ENCODE measurements at regions not wholly inside any gene's neighbourhood (a gene's known extent, or its start where the extent isn't known, plus 50 kb on each side); places are given as distances from the start of the nearest gene placed in this dataset.
"Not testable (repeated sequence)": the region's sequence is repeated elsewhere in the genome, so short reads cannot be mapped to it uniquely, and the experiment has no call there.

DNA sequence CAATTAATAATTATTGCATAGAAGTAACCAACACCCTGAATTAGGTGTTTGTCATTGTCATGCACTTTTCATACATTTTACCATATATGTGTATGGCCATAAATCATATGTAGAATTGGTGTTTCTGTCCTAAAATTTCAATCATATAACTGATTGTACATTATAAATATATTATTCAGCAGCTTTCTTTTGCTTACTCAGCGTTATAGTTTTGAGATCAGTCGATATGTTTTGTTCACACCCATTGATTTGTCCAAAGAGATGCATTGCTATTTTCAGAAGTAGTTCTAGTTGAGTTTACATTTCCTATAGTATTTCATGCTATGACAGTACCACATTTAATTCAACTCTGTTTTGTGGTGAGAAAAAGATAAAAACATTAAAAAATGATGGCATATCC is 50.5 kb upstream of the PARP4 start:
- ATAC-seq (no peak), DNase-seq (ENCODE audit: low spot score) (no peak)

DNA sequence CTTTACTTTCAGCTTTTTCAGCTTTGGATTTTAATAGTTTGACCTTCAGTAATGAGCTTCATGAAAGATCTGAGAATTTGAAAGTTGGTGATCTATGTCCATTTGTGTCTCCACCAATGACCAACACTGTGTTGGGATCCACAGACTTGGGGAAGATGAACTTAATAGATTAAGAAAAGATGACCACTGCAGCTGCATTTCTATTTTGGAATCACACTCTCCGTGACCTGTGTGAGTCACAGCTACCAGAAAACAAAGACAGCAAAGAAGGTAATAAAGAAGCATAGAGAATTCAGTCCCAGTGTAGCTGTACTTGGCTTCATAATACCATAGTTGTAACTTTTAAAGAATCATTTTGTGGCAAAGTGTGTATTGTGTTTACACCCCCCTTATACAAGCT is 51.4 kb upstream of the PARP4 start:
- not testable (repeated sequence) for ATAC-seq

DNA sequence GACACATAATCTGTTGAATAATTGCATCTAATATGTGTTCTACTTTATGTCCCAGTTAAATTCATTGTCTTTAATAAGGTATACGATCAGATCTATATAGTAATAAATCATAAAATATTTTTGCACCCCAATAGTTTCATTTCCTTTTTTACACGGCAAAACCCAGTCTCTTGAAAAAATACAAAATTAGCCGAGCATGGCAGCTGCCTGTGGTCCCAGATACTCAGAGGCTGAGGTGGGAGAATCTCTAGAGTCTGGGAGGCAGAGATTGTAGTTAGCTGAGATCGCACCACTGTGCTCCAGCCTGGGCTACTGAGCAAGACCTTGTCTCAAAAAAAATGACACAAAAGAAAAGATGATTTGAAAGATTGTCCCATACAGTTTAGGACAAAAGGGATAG is 52.3 kb upstream of the PARP4 start:
- no peak for ATAC-seq
- no peak for DNase-seq (ENCODE audit: low spot score)

More for the DNA sequence above, 51.4 kb upstream of the PARP4 start:
- DNase-seq (ENCODE audit: low spot score) = not testable (repeated sequence)

- ATAC-seq = not testable (repeated sequence)
These were observed 55.0 kb upstream of the PARP4 start for GRCh38 chr13:24567593-24567992.

DNA sequence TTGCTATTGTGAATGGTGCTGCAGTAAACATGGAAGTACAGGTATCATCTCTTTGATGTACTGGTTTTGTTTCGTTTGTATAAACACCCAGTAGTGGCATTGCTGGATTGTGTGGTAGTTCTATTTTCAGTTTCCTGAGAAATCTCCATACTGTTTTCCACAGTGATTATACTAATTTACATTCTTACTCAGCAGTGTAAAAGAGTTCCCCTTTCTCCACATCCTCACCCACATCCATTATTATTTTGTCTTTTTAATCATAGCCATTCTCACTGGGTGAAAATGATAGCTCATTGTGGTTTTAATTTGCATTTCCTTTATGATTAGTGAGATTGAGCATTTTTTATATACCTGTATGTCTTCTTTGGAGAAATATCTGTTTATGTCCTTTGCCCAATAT is 62.3 kb upstream of the PARP4 start:
- no peak for DNase-seq (ENCODE audit: low spot score)
- no peak for ATAC-seq

More at GRCh38 chr13:24567593-24567992, 55.0 kb upstream of the PARP4 start:
- not testable (repeated sequence) for DNase-seq (ENCODE audit: low spot score)

DNA sequence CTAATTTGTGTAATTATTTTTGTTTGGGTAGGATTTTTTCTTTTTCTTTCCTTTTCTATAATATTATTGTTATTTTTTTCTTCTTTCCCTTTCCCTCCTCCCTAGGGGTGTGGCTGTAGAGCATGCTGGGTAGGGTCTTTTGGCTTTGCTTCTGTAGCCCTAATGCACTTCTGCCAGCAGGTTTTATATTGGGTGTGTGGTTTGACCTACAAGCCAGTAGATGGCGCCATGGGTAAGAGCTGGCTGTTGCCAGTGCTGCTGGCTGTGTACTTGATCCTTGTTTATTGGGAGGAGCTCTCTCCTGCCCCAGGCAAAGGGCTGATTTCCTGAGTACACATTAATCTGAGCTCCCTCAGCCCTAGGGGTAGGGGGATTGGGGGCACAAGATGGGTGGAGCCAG is 67.7 kb upstream of the PARP4 start:
- DNase-seq (ENCODE audit: low spot score) = not testable (repeated sequence)
- ATAC-seq = peak; percentile 26

GRCh38 chr13:24581578-24581977 is 69.0 kb upstream of the PARP4 start:
- DNase-seq (ENCODE audit: low spot score); ATAC-seq: not testable (repeated sequence)

DNA sequence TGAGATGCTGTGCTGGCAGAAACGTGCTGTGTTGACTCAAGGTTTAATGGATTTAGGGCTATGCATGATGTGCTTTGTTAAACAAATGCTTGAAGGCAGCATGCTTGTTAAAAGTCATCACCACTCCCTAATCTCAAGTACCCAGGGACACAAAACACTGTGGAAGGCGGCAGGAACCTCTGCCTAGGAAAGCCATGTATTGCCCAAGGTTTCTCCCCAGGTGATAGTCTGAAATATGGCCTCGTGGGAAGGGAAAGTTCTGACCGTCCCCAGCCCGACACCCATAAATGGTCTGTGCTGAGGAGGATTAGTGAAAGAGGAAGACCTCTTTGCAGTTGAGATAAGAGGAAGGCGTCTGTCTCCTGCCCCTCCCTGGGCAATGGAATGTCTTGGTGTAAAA is 79.1 kb upstream of the PARP4 start:
- DNase-seq (ENCODE audit: low spot score); ATAC-seq: not testable (repeated sequence)

DNA sequence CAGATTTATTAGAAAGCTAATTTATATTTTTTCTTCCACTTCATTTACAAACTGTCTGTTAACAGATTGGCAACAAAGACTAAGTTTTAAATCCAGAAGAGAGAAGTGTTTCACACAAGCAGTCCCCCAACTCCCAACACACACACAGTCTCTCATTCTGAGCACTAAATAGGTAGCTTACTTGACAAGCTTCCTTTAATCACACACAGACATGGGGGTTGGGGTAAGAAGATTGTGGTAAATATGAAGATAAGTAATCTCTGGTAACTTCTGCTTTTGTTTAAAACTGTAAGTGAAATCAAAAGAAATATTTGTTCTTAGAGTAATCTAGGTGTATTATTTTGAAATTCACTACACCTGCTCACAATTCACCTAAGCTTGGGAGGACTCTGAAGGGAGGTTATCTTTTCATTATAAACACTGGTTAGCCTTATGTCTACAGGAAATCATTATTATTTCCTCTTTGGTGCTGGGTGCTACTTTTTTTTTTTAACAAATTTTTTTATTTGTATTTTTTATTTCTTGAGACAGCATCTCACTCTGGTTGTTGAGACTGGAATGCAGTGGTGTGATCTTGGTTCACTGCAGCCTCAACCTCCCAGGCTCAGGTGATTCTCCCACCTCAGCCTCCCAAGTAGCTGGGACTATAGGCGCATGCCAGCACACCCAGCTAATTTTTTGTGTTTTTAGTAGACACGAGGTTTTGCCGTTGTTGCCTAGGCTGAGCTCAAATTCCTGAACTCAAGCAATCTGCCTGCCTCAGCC is 82.1 kb upstream of the ATP12A start:
- not testable (repeated sequence) for DNase-seq (ENCODE audit: low spot score); ATAC-seq

DNA sequence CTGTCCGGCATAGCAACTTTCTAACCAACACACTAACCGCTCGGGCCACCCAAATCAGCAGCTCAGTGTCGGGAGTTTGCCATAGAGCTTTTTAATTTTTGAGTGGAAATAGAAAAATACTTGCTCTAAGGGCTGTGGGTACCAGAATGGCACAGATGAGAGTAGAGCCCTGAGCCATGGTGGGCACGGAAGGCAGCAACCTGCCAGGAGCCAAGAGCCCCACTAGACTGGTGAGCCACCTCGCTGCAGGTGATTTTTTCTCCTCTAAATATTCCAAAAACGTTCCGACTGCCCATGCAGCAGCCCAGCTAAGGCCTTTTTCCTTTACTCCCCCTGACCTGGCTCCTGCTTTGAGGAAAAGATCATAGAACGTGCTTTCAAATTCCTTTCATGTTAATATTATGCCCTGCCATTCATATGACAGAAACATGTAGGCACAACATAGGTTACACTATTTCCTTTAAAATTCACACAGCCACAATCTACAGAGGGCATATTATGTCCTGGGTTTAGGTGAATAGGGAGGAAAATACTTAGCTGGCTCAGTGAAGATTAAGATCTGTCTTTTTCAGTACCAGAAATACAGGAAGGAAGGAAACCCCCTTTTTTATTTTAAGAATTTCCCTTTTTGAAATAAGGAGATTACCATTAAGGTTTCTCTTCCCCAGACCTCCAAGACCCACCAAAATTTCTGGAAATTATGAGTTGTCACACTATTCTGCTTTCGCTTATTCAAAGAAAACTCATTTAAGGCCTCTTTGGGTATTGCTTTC is 81.0 kb upstream of the ATP12A start:
- ATAC-seq; DNase-seq (ENCODE audit: low spot score): not testable (repeated sequence)

GRCh38 chr13:24605923-24606372 is 74.3 kb upstream of the ATP12A start:
- ATAC-seq = peak; percentile 83
- DNase-seq (ENCODE audit: low spot score) = no peak

- ATAC-seq = no peak
These were observed 73.6 kb upstream of the ATP12A start for GRCh38 chr13:24606486-24607170.

DNA sequence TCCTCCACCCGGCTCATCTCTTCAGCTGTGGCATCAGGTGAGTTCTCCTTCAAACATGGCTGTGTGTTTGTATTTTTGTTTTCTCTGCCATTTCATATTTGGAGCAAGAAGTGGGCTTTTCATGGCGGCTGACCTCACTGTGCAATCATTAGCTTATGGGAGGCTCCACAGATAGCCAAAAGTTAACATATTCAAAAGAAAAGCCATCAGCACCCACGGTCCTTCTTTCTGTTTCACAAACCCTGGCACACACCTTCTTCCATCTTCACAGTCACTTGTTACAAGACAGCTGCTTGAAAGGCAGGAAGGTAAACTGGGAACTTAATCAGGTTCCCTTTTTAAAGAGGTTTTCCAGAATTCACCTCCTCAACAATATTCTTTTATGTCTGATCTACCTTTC is 69.3 kb upstream of the ATP12A start:
- ATAC-seq (no peak), DNase-seq (ENCODE audit: low spot score) (no peak)

More at GRCh38 chr13:24606486-24607170, 73.6 kb upstream of the ATP12A start:
- DNase-seq (ENCODE audit: low spot score) = no peak

GRCh38 chr13:24612726-24613125 is 67.5 kb upstream of the ATP12A start:
- no peak for ATAC-seq
- DNase-seq (ENCODE audit: low spot score) = no peak

DNA sequence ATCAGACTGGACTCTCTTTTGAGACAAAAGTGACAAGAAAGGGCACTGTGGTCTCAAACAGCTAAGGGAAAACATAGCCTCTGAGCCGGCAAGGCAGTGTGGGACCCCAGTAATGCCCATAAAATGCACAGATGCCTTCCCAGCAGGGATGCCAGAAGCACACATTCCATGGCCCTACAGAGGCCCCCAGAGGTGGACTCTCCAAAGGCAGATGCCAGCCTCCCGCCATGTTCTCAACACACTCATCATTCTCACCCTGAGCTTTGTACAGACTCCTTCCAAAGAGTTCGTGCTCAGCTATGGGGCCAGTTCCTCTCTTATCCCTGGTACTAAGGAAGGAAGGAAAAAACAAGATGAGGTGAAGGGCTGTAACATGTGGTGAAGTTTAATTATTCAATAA is 67.1 kb upstream of the ATP12A start:
- DNase-seq (ENCODE audit: low spot score) (no peak), ATAC-seq (no peak)

- no peak for ATAC-seq
- DNase-seq (ENCODE audit: low spot score) = no peak
These were observed 66.5 kb upstream of the ATP12A start for GRCh38 chr13:24613755-24614154.

DNA sequence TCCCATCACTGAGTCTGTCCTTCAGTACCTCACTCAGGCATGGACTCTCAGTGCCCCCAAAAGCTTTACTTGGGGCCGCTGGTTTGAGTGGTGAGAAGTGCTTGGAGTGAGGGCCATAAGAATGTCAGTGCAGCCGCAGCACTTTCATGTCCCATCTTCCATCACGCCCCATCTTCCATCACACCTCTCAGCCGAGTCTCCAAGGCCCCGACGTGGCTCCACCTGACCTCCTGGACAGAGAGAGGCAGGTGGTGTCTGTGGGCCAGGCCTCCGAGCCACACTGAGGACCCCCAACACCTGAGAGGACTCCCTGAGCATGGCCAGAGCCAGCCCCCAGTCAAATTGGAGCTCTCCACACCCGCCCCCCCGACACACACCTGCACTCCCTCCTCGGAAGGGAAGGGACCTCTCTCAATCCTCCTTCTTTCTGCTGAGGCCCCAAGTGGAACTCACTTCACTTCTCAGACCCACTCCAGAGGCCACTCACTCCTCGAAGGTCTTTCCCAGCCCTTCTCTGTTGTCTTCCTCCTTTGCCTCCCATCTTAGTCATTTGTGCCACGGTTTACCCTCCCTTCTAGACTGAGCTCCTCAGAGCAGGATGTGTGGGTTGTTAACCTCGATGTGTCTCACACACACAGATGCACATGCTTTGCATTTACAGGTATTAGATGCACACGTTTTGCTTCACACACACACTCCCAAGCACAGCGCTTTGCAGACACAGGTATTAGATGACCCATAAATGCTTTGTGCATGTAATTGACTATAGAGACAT is 65.7 kb upstream of the ATP12A start:
- DNase-seq (ENCODE audit: low spot score) = no peak

DNA sequence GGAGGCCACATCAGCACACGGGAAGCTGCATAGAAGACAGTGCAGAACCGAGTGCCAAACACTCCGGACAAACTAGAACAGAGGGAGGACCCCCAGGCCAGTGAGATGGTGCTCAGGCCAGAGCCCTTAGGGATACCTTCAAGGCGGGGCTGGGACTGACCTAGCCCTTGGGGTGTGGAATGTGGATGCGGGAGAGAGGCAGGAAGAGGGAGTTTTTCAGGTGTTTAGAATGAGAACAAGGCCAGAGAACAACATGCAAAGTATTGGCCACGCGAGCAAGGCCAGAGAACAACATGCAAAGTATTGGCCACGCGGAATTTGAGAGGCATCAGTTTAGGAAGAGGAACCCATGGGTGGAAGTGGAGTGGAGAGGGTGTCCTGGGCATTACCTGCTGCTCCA is 65.1 kb upstream of the ATP12A start:
- no peak for DNase-seq (ENCODE audit: low spot score)
- ATAC-seq = no peak

More for the DNA sequence above, 65.7 kb upstream of the ATP12A start:
- ATAC-seq = no peak

DNA sequence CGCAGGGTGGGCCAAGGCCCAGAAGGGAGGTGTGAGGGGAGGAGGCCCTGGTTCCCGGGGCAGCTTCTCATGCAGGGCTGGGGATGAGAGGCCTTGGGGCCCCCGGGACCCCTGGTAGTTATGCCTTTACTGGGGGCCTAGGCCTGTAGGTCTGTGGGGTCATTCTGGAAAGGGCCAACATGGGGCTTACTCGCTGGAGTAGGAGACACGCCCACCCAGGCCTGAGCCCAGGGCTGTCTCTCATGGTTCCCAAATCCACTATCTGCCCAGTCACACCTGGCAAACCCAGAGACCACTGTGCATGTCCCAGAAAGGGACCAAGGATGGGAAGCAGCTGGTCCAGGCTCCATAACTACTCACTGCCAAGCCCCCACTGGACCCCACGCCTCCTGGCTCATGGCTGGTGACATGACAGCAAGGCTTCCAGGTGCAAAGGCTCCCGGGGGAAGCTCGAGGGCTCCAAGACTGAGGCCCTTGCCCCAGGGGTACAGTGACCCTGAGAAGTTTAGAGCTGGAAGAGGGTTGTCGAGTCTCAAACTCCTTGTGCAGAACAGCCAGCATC is 64.2 kb upstream of the ATP12A start:
- ATAC-seq (no peak), DNase-seq (ENCODE audit: low spot score) (no peak)

GRCh38 chr13:24616514-24616913 is 63.7 kb upstream of the ATP12A start:
- no peak for ATAC-seq
- DNase-seq (ENCODE audit: low spot score) = no peak

Data from left lobe of liver (tissue), 2 donors.